ENCODE measurements at regions not wholly inside any gene's neighbourhood (a gene's known extent, or its start where the extent isn't known, plus 50 kb on each side); places are given as distances from the start of the nearest gene placed in this dataset.
"Not testable (repeated sequence)": the region's sequence is repeated elsewhere in the genome, so short reads cannot be mapped to it uniquely, and the experiment has no call there.

DNA sequence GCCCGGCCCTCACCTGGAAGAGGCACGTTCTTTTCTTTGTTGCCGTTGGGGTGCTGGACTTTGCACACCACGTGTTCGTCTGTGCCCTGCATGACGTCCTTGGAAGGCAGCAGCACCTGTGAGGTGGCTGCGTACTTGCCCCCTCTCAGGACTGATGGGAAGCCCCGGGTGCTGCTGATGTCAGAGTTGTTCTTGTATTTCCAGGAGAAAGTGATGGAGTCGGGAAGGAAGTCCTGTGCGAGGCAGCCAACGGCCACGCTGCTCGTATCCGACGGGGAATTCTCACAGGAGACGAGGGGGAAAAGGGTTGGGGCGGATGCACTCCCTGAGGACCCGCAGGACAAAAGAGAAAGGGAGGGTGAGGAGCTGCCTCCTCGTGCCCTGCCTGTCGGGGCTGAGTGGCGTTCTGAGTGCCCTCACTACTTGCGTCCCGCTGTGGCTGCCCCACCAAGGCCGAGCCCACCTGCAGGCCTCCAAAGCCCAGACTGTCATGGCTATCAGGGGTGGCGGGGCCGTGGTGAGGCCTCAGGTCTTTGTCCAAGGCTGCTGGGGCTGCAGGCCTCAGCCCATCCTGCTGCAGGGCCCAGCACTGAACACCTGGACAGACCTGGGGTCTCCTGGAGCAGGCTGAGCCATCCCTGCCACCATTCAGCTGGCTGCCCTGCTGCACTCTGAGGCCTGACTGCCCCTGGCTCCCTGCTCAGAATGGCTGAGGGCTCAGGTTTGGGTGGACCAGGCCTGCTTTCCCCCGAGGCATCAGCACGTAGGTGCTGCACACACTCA, 329.7 kb downstream of the TMEM121 start:
- no peak for DNase-seq (ENCODE audit: low read depth)
- TF ChIP-seq, protein P1, sequence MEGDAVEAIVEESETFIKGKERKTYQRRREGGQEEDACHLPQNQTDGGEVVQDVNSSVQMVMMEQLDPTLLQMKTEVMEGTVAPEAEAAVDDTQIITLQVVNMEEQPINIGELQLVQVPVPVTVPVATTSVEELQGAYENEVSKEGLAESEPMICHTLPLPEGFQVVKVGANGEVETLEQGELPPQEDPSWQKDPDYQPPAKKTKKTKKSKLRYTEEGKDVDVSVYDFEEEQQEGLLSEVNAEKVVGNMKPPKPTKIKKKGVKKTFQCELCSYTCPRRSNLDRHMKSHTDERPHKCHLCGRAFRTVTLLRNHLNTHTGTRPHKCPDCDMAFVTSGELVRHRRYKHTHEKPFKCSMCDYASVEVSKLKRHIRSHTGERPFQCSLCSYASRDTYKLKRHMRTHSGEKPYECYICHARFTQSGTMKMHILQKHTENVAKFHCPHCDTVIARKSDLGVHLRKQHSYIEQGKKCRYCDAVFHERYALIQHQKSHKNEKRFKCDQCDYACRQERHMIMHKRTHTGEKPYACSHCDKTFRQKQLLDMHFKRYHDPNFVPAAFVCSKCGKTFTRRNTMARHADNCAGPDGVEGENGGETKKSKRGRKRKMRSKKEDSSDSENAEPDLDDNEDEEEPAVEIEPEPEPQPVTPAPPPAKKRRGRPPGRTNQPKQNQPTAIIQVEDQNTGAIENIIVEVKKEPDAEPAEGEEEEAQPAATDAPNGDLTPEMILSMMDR (IDR thresholded peaks at IDR 0.05; ENCODE audit: insufficient read depth, low read length) = no peak
- no peak overlapping the region for H3K4me3 ChIP-seq (ENCODE audit: low read depth, low read length)

DNA sequence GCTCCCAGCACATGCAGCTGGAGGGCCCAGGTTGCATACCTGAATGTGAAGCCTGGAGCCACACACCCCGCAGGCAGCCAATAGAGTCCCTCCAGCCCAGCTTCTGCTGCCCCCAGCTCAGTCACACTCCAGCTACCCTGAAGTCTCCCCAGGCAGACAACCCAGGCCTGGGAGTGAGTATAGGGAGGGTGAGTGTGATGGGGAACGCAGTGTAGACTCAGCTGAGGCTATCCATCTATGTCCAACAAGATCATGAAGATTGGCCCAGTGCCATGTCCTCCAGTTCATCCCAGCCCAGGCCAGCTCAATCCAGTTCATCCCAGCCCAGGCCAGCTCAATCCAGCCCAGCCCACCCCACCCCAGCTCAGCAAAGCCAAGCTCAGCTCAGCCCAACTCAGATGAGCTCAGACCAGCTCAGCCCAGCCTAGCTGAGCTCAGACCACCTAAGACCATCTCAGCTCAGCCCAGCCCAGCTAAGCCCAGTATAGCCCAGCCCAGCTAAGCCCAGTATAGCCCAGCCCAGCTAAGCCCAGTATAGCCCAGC, 330.4 kb downstream of the TMEM121 start:
- H3K4me3 ChIP-seq (ENCODE audit: low read depth, low read length) = no peak overlapping the region
- TF ChIP-seq, protein P1 (IDR thresholded peaks at IDR 0.05; ENCODE audit: insufficient read depth, low read length) = no peak
- no peak for DNase-seq (ENCODE audit: low read depth)

DNA sequence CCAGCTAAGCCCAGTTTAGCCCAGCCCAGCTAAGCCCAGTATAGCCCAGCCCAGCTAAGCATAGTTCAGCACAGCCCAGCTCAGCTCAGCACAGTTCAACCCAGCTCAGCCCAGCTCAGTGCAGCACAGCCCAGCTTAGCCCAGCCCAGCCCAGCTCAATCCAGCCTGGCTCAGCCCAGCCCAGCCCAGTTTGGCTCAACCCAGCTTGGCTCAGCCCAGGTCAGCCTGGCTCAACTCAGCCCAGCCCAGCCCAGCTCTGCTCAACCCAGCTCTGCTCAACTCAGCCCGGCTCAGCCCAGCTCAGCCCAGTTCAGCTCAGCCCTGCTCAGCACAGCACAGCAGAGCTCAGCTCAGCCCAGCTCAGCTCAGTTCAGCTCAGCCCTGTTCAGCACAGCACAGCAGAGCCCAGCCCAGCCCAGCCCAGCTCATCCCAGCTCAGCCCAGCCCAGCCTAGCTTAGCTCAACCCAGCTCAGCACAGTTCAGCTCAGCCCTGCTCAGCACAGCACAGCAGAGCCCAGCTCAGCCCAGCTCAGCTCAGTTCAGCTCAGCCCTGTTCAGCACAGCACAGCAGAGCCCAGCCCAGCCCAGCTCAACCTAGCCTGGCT, 330.9 kb downstream of the TMEM121 start:
- H3K4me3 ChIP-seq (ENCODE audit: low read depth, low read length) = no peak overlapping the region
- TF ChIP-seq, protein P1 (IDR thresholded peaks at IDR 0.05; ENCODE audit: insufficient read depth, low read length) = no peak
- no peak for DNase-seq (ENCODE audit: low read depth)

GRCh38 chr14:105857826-105858675, 331.7 kb downstream of the TMEM121 start:
- no peak for DNase-seq (ENCODE audit: low read depth)
- TF ChIP-seq, protein P1 (IDR thresholded peaks at IDR 0.05; ENCODE audit: insufficient read depth, low read length) = no peak
- H3K4me3 ChIP-seq (ENCODE audit: low read depth, low read length) = no peak overlapping the region

DNA sequence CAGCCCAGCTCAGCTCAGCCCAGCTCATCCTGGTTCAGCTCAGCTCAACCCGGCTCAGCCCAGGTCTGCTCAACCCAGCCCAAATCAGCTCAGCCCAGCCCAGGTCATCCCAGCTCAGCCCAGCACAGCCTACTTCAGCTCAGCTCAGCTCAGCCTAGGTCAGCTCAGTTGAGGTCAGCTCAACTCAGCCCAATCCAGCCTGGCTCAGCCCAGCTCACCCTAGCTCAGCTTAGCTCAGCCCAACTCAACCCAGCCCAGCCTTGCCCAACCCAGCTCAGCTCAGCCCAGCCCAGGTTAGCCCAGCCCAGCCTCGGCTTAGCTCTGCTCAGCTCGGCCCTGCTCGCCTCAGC, 332.3 kb downstream of the TMEM121 start:
- DNase-seq (ENCODE audit: low read depth) = no peak
- TF ChIP-seq, protein P1 (IDR thresholded peaks at IDR 0.05; ENCODE audit: insufficient read depth, low read length) = no peak
- no peak overlapping the region for H3K4me3 ChIP-seq (ENCODE audit: low read depth, low read length)

GRCh38 chr14:105859073-105859716, 332.8 kb downstream of the TMEM121 start:
- not testable (repeated sequence) for DNase-seq (ENCODE audit: low read depth)

More at GRCh38 chr14:105859073-105859716, 332.8 kb downstream of the TMEM121 start:
- not testable (repeated sequence) for H3K4me3 ChIP-seq (ENCODE audit: low read depth, low read length)
